Epithelial cell of esophagus (primary cell): ENCODE measurements at regions not wholly inside any gene's neighbourhood (a gene's known extent, or its start where the extent isn't known, plus 50 kb on each side); places are given as distances from the start of the nearest gene placed in this dataset.
A peak's percentile ranks its signal among the peaks of the same experiment; 100 is the strongest.

ENCODE experiments used
- DNase-seq: peaks from one replicate; pipeline ENCODE4 v3.0.0; 2010; ENCODE audit warnings: low read depth
- H3K4me3 ChIP-seq: 2 replicates; pipeline ENCODE4 v1.5.1; 2011; ENCODE audit warnings: mild to moderate bottlenecking, low read length, control low read depth
- TF ChIP-seq, protein P1 (sequence below): IDR thresholded peaks from 2 replicates; pipeline ENCODE4 v1.5.1; 2011; ENCODE audit warnings: low read depth, mild to moderate bottlenecking, low read length, control low read depth, inconsistent platforms; ENCODE audit not compliant: insufficient read depth; ENCODE audit errors: missing control alignments

DNA sequence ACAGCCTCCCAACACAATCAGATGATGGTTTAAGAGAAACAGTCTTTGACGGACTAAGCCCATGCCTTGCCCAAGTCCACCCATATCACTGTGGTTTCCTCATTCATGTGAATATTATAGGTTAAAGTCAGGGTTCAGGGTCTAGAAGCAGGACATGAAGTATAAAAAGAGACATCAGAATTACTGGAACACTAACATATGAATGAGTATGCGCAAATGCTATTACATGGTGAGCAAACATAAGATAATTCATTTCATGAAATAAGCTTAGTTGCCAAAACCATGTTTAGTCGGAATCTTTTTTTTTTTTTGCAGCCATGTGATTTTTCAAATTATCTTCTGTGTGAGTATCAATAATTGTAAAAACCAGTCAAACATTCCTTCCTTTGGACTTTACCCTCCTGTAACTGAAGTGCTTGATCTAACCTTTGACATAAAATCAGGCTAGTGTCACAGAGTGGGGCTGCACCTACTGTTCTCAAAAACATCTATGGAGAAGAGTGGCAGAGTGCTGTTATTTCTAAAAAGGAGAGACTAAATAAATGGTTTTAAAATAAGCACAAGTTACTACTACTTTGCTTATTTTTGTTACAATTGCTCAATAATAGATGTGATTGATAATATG, 84.9 kb upstream of the NRIP1 start:
- no peak overlapping the region for H3K4me3 ChIP-seq
- DNase-seq = no peak
- TF ChIP-seq, protein P1, sequence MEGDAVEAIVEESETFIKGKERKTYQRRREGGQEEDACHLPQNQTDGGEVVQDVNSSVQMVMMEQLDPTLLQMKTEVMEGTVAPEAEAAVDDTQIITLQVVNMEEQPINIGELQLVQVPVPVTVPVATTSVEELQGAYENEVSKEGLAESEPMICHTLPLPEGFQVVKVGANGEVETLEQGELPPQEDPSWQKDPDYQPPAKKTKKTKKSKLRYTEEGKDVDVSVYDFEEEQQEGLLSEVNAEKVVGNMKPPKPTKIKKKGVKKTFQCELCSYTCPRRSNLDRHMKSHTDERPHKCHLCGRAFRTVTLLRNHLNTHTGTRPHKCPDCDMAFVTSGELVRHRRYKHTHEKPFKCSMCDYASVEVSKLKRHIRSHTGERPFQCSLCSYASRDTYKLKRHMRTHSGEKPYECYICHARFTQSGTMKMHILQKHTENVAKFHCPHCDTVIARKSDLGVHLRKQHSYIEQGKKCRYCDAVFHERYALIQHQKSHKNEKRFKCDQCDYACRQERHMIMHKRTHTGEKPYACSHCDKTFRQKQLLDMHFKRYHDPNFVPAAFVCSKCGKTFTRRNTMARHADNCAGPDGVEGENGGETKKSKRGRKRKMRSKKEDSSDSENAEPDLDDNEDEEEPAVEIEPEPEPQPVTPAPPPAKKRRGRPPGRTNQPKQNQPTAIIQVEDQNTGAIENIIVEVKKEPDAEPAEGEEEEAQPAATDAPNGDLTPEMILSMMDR = no peak

DNA sequence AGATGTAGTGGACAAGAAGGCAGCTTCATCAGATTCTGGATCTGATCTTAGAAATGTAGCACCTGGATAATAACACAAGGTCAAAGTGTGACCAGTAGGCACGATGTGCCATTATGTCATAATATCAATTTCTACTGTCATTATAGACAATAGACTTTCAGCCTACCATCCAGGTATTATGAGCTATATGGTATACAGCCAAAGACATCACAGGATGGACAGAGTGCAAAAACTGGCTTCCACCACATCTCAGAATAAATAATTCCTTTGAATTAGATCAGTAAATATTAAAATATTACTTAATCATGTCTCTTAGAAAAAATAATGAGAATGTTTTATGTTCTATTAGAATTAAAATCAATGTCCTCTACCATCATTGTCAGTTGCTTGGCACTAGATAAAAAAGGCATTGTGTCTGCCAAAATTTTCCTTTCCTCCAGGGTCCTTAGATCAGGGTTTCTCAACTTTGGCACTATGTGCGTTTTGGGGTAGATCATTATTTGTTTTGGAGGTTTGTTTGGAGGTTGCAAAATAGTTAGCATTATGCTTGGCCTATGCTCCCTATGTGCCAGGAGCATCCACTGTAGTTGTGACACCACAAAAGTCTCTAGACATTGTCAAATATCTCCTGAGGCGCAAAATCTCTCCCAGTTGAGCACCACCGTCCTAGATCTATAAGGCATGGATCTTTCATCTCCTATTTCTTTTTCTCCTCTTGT, 86.7 kb upstream of the NRIP1 start:
- TF ChIP-seq, protein P1 = no peak
- no peak overlapping the region for H3K4me3 ChIP-seq
- DNase-seq = no peak

DNA sequence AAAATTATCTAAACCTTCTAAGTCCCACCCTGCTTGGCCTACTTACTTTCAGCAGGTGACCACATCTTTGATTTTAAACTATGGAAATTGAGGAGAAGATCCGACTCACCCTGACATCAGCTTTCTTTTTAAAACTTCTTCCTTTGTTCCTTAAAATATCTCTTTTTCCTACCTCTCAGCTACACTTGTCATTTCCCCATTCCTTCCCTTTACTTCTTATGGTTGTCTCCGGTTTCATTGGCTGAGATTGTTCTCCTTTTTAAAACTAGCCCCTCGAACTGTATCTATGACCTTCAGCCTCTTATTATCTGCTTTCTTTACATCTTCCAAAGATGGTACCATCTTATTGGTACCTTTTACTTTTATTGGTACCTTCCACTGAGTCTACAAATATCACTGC, 87.8 kb upstream of the NRIP1 start:
- no peak for DNase-seq
- H3K4me3 ChIP-seq = no peak overlapping the region
- TF ChIP-seq, protein P1 = no peak

DNA sequence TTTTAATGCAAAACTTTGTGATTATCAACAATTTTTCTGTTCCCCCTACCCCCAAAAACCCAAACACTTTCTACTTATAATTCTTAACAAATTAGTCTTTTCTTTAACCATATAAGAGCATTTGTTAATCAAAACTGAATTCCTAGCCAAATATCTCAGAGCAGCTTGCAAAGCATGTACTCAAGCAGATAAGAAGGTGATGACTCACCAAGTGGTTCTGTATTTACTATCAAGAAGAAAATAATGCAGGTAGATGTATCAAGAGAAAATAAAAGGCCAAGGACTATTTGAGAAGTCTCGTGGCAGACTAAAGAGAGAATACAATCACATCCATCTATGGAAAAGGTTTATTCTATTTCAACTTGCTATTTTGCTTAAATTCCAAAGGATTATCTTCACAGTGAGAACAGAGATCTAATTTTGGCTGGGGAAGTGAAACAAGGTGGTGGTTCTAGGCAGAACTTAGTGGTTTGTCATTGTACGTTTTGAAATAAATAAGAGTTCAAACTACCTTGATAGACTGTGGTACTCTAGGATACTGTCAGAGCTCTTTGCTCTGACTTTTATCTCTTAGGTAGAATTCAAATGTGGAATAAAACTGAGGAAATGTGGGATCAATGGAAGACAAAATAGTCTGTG, 94.7 kb upstream of the NRIP1 start:
- DNase-seq = peak; percentile 27
- H3K4me3 ChIP-seq = no peak overlapping the region
- TF ChIP-seq, protein P1 = no peak

DNA sequence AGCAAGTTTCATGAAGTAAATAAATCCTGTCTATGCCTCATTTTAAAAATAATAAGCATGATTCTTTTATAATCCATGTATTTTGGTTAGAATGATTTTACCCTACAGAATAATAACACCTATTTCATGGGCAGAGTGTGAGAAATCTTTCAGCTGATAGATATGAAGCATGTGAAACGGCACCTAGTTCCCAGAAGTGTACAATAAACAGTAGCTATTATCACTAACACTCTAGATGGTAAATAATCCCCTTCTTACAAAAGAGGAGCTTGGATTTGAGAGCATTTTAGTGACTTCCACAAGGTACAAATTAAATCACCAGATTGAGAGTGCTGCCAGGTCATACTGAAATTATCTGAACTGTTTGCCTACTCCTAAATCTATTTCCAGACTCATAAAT, 95.3 kb upstream of the NRIP1 start:
- no peak overlapping the region for H3K4me3 ChIP-seq
- no peak for DNase-seq
- TF ChIP-seq, protein P1 = no peak

DNA sequence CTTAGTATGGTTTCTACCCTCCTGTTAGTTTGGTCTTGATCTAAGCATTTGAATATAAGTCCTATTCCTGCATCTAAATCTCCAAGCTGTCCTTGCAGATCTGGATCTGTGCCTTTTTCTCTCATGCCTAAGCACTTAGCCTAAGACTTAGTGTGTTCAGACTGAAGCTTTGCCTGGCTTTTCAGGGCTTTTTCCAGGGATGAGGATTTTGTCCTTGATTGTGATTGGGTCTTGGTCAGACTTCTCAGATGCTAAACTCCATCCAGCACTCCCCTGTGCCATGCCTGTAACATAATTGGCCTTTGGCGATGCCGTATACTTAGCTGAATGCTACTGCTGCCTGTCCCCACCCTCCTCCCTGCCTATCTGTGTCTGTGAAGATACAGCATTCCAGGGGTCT, 98.1 kb upstream of the NRIP1 start:
- TF ChIP-seq, protein P1 = no peak
- DNase-seq = no peak
- H3K4me3 ChIP-seq = no peak overlapping the region
